PFSK-1 (cell line): ENCODE measurements at regions not wholly inside any gene's neighbourhood (a gene's known extent, or its start where the extent isn't known, plus 50 kb on each side); places are given as distances from the start of the nearest gene placed in this dataset.

Experiments
- POLR2AphosphoS5 ChIP-seq: IDR thresholded peaks from 2 replicates; pipeline ENCODE4 v1.6.1; 2012; ENCODE audit warnings: low read depth, mild to moderate bottlenecking, control low read depth, low read length, moderate library complexity
- REST ChIP-seq, 2 experiments: IDR thresholded peaks; 2 replicates each; pipeline versions ENCODE4 v1.6.1 to v1.8.0; 2011 to 2012; ENCODE audit warnings: low read depth in 2 of 2, low read length in 2 of 2, control low read depth in 1 of 2, inconsistent platforms in 1 of 2, mild to moderate bottlenecking in 1 of 2, moderate library complexity in 1 of 2; ENCODE audit not compliant: insufficient read depth in 1 of 2
- SIN3A ChIP-seq: IDR thresholded peaks from 2 replicates; pipeline ENCODE4 v1.6.1; 2012; ENCODE audit warnings: mild to moderate bottlenecking, low read length, moderate library complexity, borderline replicate concordance; ENCODE audit not compliant: insufficient read depth
- TAF1 ChIP-seq: IDR thresholded peaks from 2 replicates; pipeline ENCODE4 v1.6.1; 2012; ENCODE audit warnings: low read length, control low read depth, borderline replicate concordance; ENCODE audit not compliant: insufficient read depth

DNA sequence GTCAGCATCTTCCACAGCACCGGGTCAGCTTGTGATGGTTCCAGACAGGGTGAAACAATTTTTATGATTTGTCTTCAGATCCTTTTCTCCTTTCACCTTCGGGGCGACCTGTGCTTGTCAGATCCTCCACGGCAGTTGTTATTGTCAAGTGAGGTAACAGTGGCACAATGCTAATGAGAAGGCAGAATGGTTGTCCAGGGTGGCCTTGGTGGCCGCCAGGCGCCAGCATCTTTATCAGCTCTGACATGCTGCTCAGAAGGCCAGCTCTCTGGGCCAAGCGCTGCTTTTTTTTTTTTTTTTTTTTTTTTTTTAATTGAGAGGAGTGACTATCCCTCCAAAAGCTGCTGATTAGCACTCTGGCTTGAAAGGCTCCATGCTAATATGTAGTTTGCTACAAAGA is 52.3 kb upstream of the MGAT5 start:
- TF ChIP-seq REST (IDR thresholded peaks at IDR 0.05; ENCODE audit: insufficient read depth in 1 of 2, low read depth in 2 of 2, low read length in 2 of 2) (no peak), POLR2AphosphoS5 (no peak), SIN3A (no peak), TAF1 (no peak)
